ENCODE measurements at regions not wholly inside any gene's neighbourhood (a gene's known extent, or its start where the extent isn't known, plus 50 kb on each side); places are given as distances from the start of the nearest gene placed in this dataset.
A peak's percentile ranks its signal among the peaks of the same experiment; 100 is the strongest.

GRCh38 chr11:22432291-22433093 is 94.3 kb downstream of the SLC17A6 start (continued):
- no peak for TF ChIP-seq EZH2 (IDR thresholded peaks at IDR 0.05; ENCODE audit: low read depth, low read length, severe bottlenecking)
- 0 out of 2 replicates have a peak, but pooled peaks have one; percentile 16 for TF ChIP-seq SP1 (IDR thresholded peaks at IDR 0.05; ENCODE audit: low read depth, low read length)
- no peak for TF ChIP-seq RBBP5 (IDR thresholded peaks at IDR 0.05; ENCODE audit: borderline replicate concordance, low read depth, low read length)
- TF ChIP-seq SP2 (IDR thresholded peaks at IDR 0.05; ENCODE audit: low read length) = no peak
- no peak for TF ChIP-seq SUZ12 (IDR thresholded peaks at IDR 0.05; ENCODE audit: low read length)
- TF ChIP-seq SRF (IDR thresholded peaks at IDR 0.05; ENCODE audit: low read depth, low read length) = no peak
- TF ChIP-seq, protein P1, sequence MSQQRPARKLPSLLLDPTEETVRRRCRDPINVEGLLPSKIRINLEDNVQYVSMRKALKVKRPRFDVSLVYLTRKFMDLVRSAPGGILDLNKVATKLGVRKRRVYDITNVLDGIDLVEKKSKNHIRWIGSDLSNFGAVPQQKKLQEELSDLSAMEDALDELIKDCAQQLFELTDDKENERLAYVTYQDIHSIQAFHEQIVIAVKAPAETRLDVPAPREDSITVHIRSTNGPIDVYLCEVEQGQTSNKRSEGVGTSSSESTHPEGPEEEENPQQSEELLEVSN (IDR thresholded peaks at IDR 0.05) = peak; percentile 71
- TF ChIP-seq KDM5A (IDR thresholded peaks at IDR 0.05; ENCODE audit: low read length) = no peak
- no peak for TF ChIP-seq NANOG (IDR thresholded peaks at IDR 0.05; ENCODE audit: insufficient read depth, low read depth, low read length, poor library complexity, severe bottlenecking)
- TF ChIP-seq SAP30 (IDR thresholded peaks at IDR 0.05; ENCODE audit: insufficient read depth, insufficient replicate concordance, low read length) = peak; percentile 25
- no peak for TF ChIP-seq POU5F1 (IDR thresholded peaks at IDR 0.05; ENCODE audit: low read depth, low read length)
- TF ChIP-seq EP300 (IDR thresholded peaks at IDR 0.05; ENCODE audit: borderline replicate concordance in 1 of 2, low read depth in 2 of 2, low read length in 2 of 2) = no peak
- TF ChIP-seq, protein P2, sequence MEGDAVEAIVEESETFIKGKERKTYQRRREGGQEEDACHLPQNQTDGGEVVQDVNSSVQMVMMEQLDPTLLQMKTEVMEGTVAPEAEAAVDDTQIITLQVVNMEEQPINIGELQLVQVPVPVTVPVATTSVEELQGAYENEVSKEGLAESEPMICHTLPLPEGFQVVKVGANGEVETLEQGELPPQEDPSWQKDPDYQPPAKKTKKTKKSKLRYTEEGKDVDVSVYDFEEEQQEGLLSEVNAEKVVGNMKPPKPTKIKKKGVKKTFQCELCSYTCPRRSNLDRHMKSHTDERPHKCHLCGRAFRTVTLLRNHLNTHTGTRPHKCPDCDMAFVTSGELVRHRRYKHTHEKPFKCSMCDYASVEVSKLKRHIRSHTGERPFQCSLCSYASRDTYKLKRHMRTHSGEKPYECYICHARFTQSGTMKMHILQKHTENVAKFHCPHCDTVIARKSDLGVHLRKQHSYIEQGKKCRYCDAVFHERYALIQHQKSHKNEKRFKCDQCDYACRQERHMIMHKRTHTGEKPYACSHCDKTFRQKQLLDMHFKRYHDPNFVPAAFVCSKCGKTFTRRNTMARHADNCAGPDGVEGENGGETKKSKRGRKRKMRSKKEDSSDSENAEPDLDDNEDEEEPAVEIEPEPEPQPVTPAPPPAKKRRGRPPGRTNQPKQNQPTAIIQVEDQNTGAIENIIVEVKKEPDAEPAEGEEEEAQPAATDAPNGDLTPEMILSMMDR (IDR thresholded peaks at IDR 0.05; ENCODE audit: control extremely low read depth in 1 of 3, insufficient read depth in 1 of 3, low read depth in 1 of 3, low read length in 3 of 3) = no peak
- no peak for TF ChIP-seq ZNF274 (IDR thresholded peaks at IDR 0.05; ENCODE audit: borderline replicate concordance, extremely low read depth, low read length)
- TF ChIP-seq JUN (IDR thresholded peaks at IDR 0.05; ENCODE audit: low read depth, low read length) = no peak
- no peak for TF ChIP-seq HDAC6 (IDR thresholded peaks at IDR 0.05; ENCODE audit: low read depth, low read length)
- TF ChIP-seq KDM1A (IDR thresholded peaks at IDR 0.05; ENCODE audit: borderline replicate concordance, low read length) = no peak
- TF ChIP-seq RNF2 (IDR thresholded peaks at IDR 0.05; ENCODE audit: borderline replicate concordance, low read depth, low read length, missing control alignments, poor library complexity, severe bottlenecking) = no peak
- TF ChIP-seq NRF1 (IDR thresholded peaks at IDR 0.05; ENCODE audit: low read depth, low read length) = no peak
- TF ChIP-seq RFX5 (IDR thresholded peaks at IDR 0.05; ENCODE audit: borderline replicate concordance, low read depth, low read length) = no peak

All from H1 (cell line).